MM.1S (cell line): ENCODE measurements at regions not wholly inside any gene's neighbourhood (a gene's known extent, or its start where the extent isn't known, plus 50 kb on each side); places are given as distances from the start of the nearest gene placed in this dataset.
"Not testable (repeated sequence)": the region's sequence is repeated elsewhere in the genome, so short reads cannot be mapped to it uniquely, and the experiment has no call there.

Experiments used
- DNase-seq: peaks from one replicate; pipeline ENCODE4 v3.0.0-alpha.2; 2015
- H2AFZ ChIP-seq: fragments of 300-600 bp; sonication (generic); 2 replicates; pipeline ENCODE4 v1.6.0; 2016; ENCODE audit warnings: antibody characterized with exemption, low read length
- H3F3A ChIP-seq: fragments of 300-600 bp; sonication (generic); 2 replicates; pipeline ENCODE4 v1.6.1; 2016; ENCODE audit warnings: mild to moderate bottlenecking, antibody characterized with exemption, low read length, moderate library complexity, mixed read lengths; ENCODE audit not compliant: insufficient read depth
- H3K27ac ChIP-seq: fragments of 300-600 bp; sonication (generic); 2 replicates; pipeline ENCODE4 v1.5.1; 2016; ENCODE audit warnings: mild to moderate bottlenecking, low read length
- H3K27me3 ChIP-seq: fragments of 300-600 bp; sonication (generic); replicated peaks from 2 replicates; pipeline ENCODE4 v1.6.0; 2016; ENCODE audit warnings: low read length; ENCODE audit not compliant: insufficient read depth
- H3K36me3 ChIP-seq: fragments of 300-600 bp; sonication (generic); replicated peaks from 2 replicates; pipeline ENCODE4 v1.6.1; 2016; ENCODE audit warnings: mild to moderate bottlenecking, low read length, mixed read lengths; ENCODE audit not compliant: insufficient read depth
- H3K4me1 ChIP-seq: fragments of 300-600 bp; sonication (generic); 2 replicates; pipeline ENCODE4 v1.6.1; 2016; ENCODE audit warnings: low read length, mixed read lengths
- H3K4me2 ChIP-seq: fragments of 300-600 bp; sonication (generic); 2 replicates; pipeline ENCODE4 v1.6.0; 2016; ENCODE audit warnings: low read depth, low read length
- H3K4me3 ChIP-seq: fragments of 300-600 bp; sonication (generic); 2 replicates; pipeline ENCODE4 v1.5.1; 2016; ENCODE audit warnings: low read length, mixed read lengths
- H3K79me2 ChIP-seq: fragments of 300-600 bp; sonication (generic); 2 replicates; pipeline ENCODE4 v1.6.1; 2016; ENCODE audit warnings: mixed run types, low read length, mixed read lengths
- H3K9ac ChIP-seq: fragments of 300-600 bp; sonication (generic); 2 replicates; pipeline ENCODE4 v1.6.1; 2016; ENCODE audit warnings: low read length, mixed read lengths
- H3K9me2 ChIP-seq: fragments of 300-600 bp; sonication (generic); replicated peaks from 2 replicates; pipeline ENCODE4 v1.6.1; 2016; ENCODE audit warnings: mild to moderate bottlenecking, low read length, mixed read lengths; ENCODE audit not compliant: insufficient read depth
- H3K9me3 ChIP-seq: fragments of 300-600 bp; sonication (generic); replicated peaks from 2 replicates; pipeline ENCODE4 v1.6.1; 2016; ENCODE audit warnings: mild to moderate bottlenecking, low read length, mixed read lengths; ENCODE audit not compliant: insufficient read depth
- H4K20me1 ChIP-seq: fragments of 300-600 bp; sonication (generic); 2 replicates; pipeline ENCODE4 v1.6.1; 2016; ENCODE audit warnings: mild to moderate bottlenecking, low read length, moderate library complexity, mixed read lengths; ENCODE audit not compliant: insufficient read depth
- CTCF ChIP-seq: fragments of 300-600 bp; sonication (generic); IDR thresholded peaks from 2 replicates; pipeline ENCODE4 v1.5.1; 2016; ENCODE audit warnings: antibody characterized with exemption, low read length, mixed read lengths
- EZH2 ChIP-seq: fragments of 300-600 bp; sonication (generic); optimal IDR thresholded peaks from 2 replicates; pipeline ENCODE3; 2017; ENCODE audit warnings: low read depth, mild to moderate bottlenecking, antibody characterized with exemption, low read length, mixed read lengths
- EZH2phosphoT487 ChIP-seq: fragments of 300-600 bp; sonication (generic); IDR thresholded peaks from 2 replicates; pipeline ENCODE4 v1.6.1; 2018; ENCODE audit warnings: antibody characterized with exemption, low read length

GRCh38 chr3:144501467-144501866 is 529.8 kb downstream of the DIPK2A start:
- H3K4me2 ChIP-seq = no peak overlapping the region
- H3F3A ChIP-seq = no peaks in the 10 kb centered on the region
- H3K27me3 ChIP-seq = no peaks in the 10 kb centered on the region
- DNase-seq = no peak
- TF ChIP-seq CTCF (no peak), EZH2 (no peak), EZH2phosphoT487 (no peak)
- H3K4me3 ChIP-seq = no peak overlapping the region
- H2AFZ ChIP-seq = no peak overlapping the region
- no peak overlapping the region for H3K27ac ChIP-seq
- no peaks in the 10 kb centered on the region for H3K9me2 ChIP-seq
- H3K36me3 ChIP-seq = no peaks in the 10 kb centered on the region
- no peaks in the 10 kb centered on the region for H3K79me2 ChIP-seq
- no peak overlapping the region for H3K9ac ChIP-seq
- no peaks in the 10 kb centered on the region for H4K20me1 ChIP-seq
- no peaks in the 10 kb centered on the region for H3K4me1 ChIP-seq
- H3K9me3 ChIP-seq = no peaks in the 10 kb centered on the region

- no peak overlapping the region for H3K4me2 ChIP-seq
- H3K79me2 ChIP-seq = no peaks in the 10 kb centered on the region
- H3K36me3 ChIP-seq = no peaks in the 10 kb centered on the region
- no peak overlapping the region for H3K9ac ChIP-seq
- no peaks in the 10 kb centered on the region for H3K9me2 ChIP-seq
- no peaks in the 10 kb centered on the region for H3F3A ChIP-seq
- no peak overlapping the region for H2AFZ ChIP-seq
- no peak overlapping the region for H3K4me3 ChIP-seq
- no peaks in the 10 kb centered on the region for H4K20me1 ChIP-seq
- H3K27ac ChIP-seq = no peak overlapping the region
- no peaks in the 10 kb centered on the region for H3K27me3 ChIP-seq
- H3K9me3 ChIP-seq = no peaks in the 10 kb centered on the region
- DNase-seq = no peak
- H3K4me1 ChIP-seq = no peaks in the 10 kb centered on the region
- TF ChIP-seq EZH2 (no peak), EZH2phosphoT487 (no peak), CTCF (no peak)
Observed at GRCh38 chr3:144502402-144502801, 530.8 kb downstream of the DIPK2A start.

GRCh38 chr3:144506375-144506774 is 534.8 kb downstream of the DIPK2A start:
- not testable (repeated sequence) for H3K27me3 ChIP-seq, H3K4me3 ChIP-seq, H3K4me1 ChIP-seq, H3K9me3 ChIP-seq, H3K79me2 ChIP-seq, H3K36me3 ChIP-seq, DNase-seq, H3K27ac ChIP-seq, H3K4me2 ChIP-seq, H2AFZ ChIP-seq, H3K9me2 ChIP-seq, H4K20me1 ChIP-seq, H3F3A ChIP-seq, H3K9ac ChIP-seq

GRCh38 chr3:144511346-144511745 is 539.7 kb downstream of the DIPK2A start:
- no peaks in the 10 kb centered on the region for H4K20me1 ChIP-seq
- H3K9me2 ChIP-seq = no peaks in the 10 kb centered on the region
- DNase-seq = no peak
- H3K4me3 ChIP-seq = no peak overlapping the region
- H3K9ac ChIP-seq = no peak overlapping the region
- no peaks in the 10 kb centered on the region for H3K27me3 ChIP-seq
- no peak overlapping the region for H2AFZ ChIP-seq
- H3K27ac ChIP-seq = no peak overlapping the region
- TF ChIP-seq EZH2phosphoT487 = no peak
- TF ChIP-seq CTCF = no peak
- TF ChIP-seq EZH2 = no peak
- no peaks in the 10 kb centered on the region for H3F3A ChIP-seq
- no peaks in the 10 kb centered on the region for H3K9me3 ChIP-seq
- no peaks in the 10 kb centered on the region for H3K79me2 ChIP-seq
- H3K4me1 ChIP-seq = no peaks in the 10 kb centered on the region
- H3K36me3 ChIP-seq = no peaks in the 10 kb centered on the region
- H3K4me2 ChIP-seq = no peak overlapping the region
